Erythroblast (primary cell): ENCODE measurements at regions not wholly inside any gene's neighbourhood (a gene's known extent, or its start where the extent isn't known, plus 50 kb on each side); places are given as distances from the start of the nearest gene placed in this dataset.

Experiments used
- GATA1 ChIP-seq: IDR thresholded peaks from 2 replicates; pipeline ENCODE4 v1.6.1; 2011; ENCODE audit warnings: low read depth, mild to moderate bottlenecking, control low read depth, low read length, moderate library complexity
- POLR2A ChIP-seq: IDR thresholded peaks from 2 replicates; pipeline ENCODE4 v1.6.1; 2011; ENCODE audit warnings: mild to moderate bottlenecking, low read length

DNA sequence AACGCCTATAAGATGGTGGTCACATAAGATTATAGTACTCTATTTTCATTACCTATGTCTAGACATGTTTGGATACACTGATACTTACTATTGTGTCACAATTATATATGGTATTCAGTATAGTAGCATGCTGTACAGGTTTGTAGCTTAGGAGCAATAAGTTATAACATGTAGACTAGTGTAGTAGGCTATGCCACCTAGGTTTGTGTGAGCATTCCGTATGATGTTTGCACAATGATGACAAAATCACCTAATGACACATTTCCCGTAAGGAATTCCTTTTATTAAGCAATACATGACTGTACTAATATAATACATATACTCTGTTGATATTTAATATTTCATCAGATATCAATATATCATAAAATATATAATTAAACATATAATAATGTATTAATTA is 540.7 kb downstream of the BMP2 start:
- TF ChIP-seq POLR2A (no peak), GATA1 (no peak)
